HG03342 (cell line): ENCODE measurements at regions not wholly inside any gene's neighbourhood (a gene's known extent, or its start where the extent isn't known, plus 50 kb on each side); places are given as distances from the start of the nearest gene placed in this dataset.

ENCODE experiments used
- ATAC-seq: cut with Tn5 transposase; IDR thresholded peaks from one replicate; pipeline ENCODE4 v1.9.1; 2021; ENCODE audit warnings: mild to moderate bottlenecking, moderate library complexity; ENCODE audit not compliant: unreplicated experiment

- no peak for ATAC-seq
These were observed 139.5 kb downstream of the KIF18A start for GRCh38 chr11:27968461-27968860.

GRCh38 chr11:27965559-27965958 is 142.4 kb downstream of the KIF18A start:
- no peak for ATAC-seq

GRCh38 chr11:27963370-27963769 is 144.6 kb downstream of the KIF18A start:
- no peak for ATAC-seq

GRCh38 chr11:27949951-27950738 is 157.8 kb downstream of the KIF18A start:
- ATAC-seq: no peak

GRCh38 chr11:27945348-27945747 is 162.6 kb downstream of the KIF18A start:
- no peak for ATAC-seq

GRCh38 chr11:27938011-27938410 is 169.9 kb downstream of the KIF18A start:
- ATAC-seq: no peak

- ATAC-seq: no peak
These were observed 173.2 kb downstream of the KIF18A start for GRCh38 chr11:27934830-27935145.

GRCh38 chr11:27933992-27934829 is 173.7 kb downstream of the KIF18A start:
- ATAC-seq: no peak

- no peak for ATAC-seq
These were observed 176.2 kb downstream of the KIF18A start for GRCh38 chr11:27931770-27932169.

GRCh38 chr11:27930946-27931345 is 177.0 kb downstream of the KIF18A start:
- no peak for ATAC-seq

- no peak for ATAC-seq
These were observed 179.1 kb downstream of the KIF18A start for GRCh38 chr11:27928809-27929208.

GRCh38 chr11:27926981-27927481 is 180.9 kb downstream of the KIF18A start:
- ATAC-seq: no peak

GRCh38 chr11:27926486-27926885 is 181.5 kb downstream of the KIF18A start:
- ATAC-seq: no peak

GRCh38 chr11:27921472-27921871 is 186.5 kb downstream of the KIF18A start:
- ATAC-seq: no peak

GRCh38 chr11:27916541-27917100 is 191.3 kb downstream of the KIF18A start:
- ATAC-seq: peak; percentile 92

- ATAC-seq: no peak
These were observed 193.9 kb downstream of the KIF18A start for GRCh38 chr11:27914080-27914479.

GRCh38 chr11:27913650-27914049 is 194.3 kb downstream of the KIF18A start:
- ATAC-seq: no peak

GRCh38 chr11:27912916-27913315 is 195.0 kb downstream of the KIF18A start:
- ATAC-seq: no peak

GRCh38 chr11:27910186-27910931 is 197.6 kb downstream of the KIF18A start:
- no peak for ATAC-seq

- no peak for ATAC-seq
These were observed 198.6 kb downstream of the KIF18A start for GRCh38 chr11:27909386-27909785.

- ATAC-seq: no peak
These were observed 199.3 kb downstream of the KIF18A start for GRCh38 chr11:27908621-27909020.
